HUES6 (cell line): ENCODE measurements at regions not wholly inside any gene's neighbourhood (a gene's known extent, or its start where the extent isn't known, plus 50 kb on each side); places are given as distances from the start of the nearest gene placed in this dataset.
"Not testable (repeated sequence)": the region's sequence is repeated elsewhere in the genome, so short reads cannot be mapped to it uniquely, and the experiment has no call there.

Experiments
- H3K27ac ChIP-seq: 2 replicates; pipeline ENCODE4 v1.7.0; 2013; ENCODE audit warnings: low read depth, mild to moderate bottlenecking, low read length, inconsistent platforms
- H3K27me3 ChIP-seq: 2 replicates; pipeline ENCODE4 v1.6.1; 2013; ENCODE audit warnings: low read length; ENCODE audit not compliant: control insufficient read depth, insufficient read depth
- H3K36me3 ChIP-seq: 2 replicates; pipeline ENCODE4 v1.6.1; 2013; ENCODE audit warnings: low read length; ENCODE audit not compliant: control insufficient read depth, insufficient read depth
- H3K4me1 ChIP-seq: 2 replicates; pipeline ENCODE4 v1.6.1; 2013; ENCODE audit warnings: low read length; ENCODE audit not compliant: control insufficient read depth, insufficient read depth
- H3K4me3 ChIP-seq: 2 replicates; pipeline ENCODE4 v1.5.1; 2013; ENCODE audit warnings: low read depth, low read length
- H3K9ac ChIP-seq: one replicate; pipeline ENCODE4 v1.6.1; 2013; ENCODE audit warnings: mild to moderate bottlenecking, low read length
- H3K9me3 ChIP-seq: 2 replicates; pipeline ENCODE4 v1.6.1; 2013; ENCODE audit warnings: low read depth, low read length; ENCODE audit not compliant: control insufficient read depth, insufficient read depth

GRCh38 chr3:198137038-198137835, 177.2 kb downstream of the LMLN start:
- H3K9ac ChIP-seq, H3K4me3 ChIP-seq, H3K4me1 ChIP-seq, H3K36me3 ChIP-seq, H3K27ac ChIP-seq, H3K9me3 ChIP-seq, H3K27me3 ChIP-seq: not testable (repeated sequence)

DNA sequence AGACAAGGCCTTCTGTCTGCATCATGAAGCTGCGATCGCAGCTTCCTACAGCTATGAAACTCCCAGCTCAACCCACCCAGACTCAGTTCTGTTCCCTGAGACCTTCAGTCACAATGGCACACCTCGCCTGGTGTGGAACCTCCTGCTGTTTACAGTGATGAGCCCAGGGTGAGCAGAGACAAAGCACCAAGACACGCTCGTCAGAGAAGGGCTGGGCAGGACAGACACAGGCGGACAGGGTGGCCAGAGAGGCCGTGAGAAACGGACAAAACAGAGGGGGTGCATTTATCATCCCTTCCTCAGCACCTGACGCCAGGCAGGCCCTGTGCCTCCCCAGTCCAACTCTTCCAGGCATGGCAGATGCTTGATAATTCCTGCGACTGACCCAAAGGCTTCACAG, 178.2 kb downstream of the LMLN start:
- H3K36me3 ChIP-seq, H3K9me3 ChIP-seq, H3K4me3 ChIP-seq, H3K9ac ChIP-seq, H3K4me1 ChIP-seq, H3K27ac ChIP-seq, H3K27me3 ChIP-seq: not testable (repeated sequence)

DNA sequence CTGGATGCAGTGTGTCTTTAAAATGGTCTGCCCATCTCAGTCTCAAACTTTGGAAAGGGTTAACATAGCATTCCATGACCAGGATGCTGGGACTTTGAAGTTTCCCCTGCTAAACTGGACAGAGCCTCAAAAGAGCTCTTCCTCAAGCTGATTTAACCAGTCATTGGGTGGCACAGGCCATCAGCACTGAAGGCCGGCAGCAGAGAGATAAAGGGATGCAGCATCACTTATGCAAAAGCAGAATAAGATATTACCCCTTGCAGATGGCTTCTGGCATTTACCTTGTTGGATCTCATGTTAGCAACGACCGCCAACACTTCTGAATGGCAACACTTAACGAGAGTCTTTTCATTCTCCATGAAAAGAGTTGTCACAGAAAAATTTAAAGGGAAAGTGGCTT, 179.0 kb downstream of the LMLN start:
- not testable (repeated sequence) for H3K9ac ChIP-seq, H3K9me3 ChIP-seq, H3K36me3 ChIP-seq, H3K4me3 ChIP-seq, H3K27ac ChIP-seq, H3K4me1 ChIP-seq, H3K27me3 ChIP-seq

- not testable (repeated sequence) for H3K36me3 ChIP-seq, H3K9ac ChIP-seq, H3K4me1 ChIP-seq, H3K27ac ChIP-seq, H3K27me3 ChIP-seq, H3K4me3 ChIP-seq, H3K9me3 ChIP-seq
Measured at GRCh38 chr3:198139513-198140167, 179.6 kb downstream of the LMLN start.

DNA sequence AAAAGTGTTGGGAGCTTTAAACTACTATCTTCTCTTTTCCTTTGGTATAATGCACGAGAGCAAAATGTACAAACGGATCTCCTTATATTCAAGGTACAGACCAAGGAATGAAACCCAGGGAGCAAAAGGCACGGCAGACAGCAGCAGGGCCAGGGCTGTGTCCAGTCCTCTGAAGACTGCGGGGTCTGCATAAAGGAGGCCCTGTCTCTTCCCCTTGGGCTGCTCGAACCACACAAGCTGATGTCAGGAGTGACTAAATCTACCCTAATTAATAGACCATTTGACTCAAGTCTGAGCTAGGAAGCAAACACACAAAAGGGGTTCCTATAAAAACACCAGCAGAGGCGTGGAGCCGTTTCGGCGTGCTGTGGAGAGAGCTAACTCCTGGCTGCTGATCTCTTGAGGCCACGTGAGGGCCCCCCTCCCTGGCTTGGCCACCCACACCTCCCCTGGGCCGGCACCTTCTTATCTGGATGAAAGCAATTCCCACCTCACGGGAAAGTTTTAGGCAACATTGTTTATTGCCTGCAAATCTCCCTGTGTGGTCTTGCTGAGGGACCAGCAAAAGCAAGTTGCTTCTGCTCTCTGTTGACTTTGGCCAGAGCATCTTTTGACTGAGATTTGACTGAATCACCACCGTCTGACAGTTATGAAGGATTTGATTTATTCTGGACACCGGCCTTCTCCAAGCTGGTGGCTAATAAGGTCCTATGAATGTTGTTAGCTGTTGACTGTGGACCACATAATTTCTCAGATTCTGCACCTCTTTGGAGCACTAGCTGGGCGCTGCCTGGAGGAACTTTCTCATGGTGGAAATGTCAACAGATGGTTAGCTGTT, 183.5 kb downstream of the LMLN start:
- H3K4me1 ChIP-seq, H3K4me3 ChIP-seq, H3K9me3 ChIP-seq, H3K36me3 ChIP-seq, H3K9ac ChIP-seq, H3K27ac ChIP-seq, H3K27me3 ChIP-seq: not testable (repeated sequence)

- not testable (repeated sequence) for H3K4me1 ChIP-seq, H3K27me3 ChIP-seq, H3K36me3 ChIP-seq, H3K27ac ChIP-seq, H3K9ac ChIP-seq, H3K4me3 ChIP-seq, H3K9me3 ChIP-seq
Measured at GRCh38 chr3:198145231-198145784, 185.3 kb downstream of the LMLN start.

GRCh38 chr3:198146070-198146469, 186.1 kb downstream of the LMLN start:
- H3K27ac ChIP-seq, H3K4me1 ChIP-seq, H3K27me3 ChIP-seq, H3K9ac ChIP-seq, H3K4me3 ChIP-seq, H3K36me3 ChIP-seq, H3K9me3 ChIP-seq: not testable (repeated sequence)

DNA sequence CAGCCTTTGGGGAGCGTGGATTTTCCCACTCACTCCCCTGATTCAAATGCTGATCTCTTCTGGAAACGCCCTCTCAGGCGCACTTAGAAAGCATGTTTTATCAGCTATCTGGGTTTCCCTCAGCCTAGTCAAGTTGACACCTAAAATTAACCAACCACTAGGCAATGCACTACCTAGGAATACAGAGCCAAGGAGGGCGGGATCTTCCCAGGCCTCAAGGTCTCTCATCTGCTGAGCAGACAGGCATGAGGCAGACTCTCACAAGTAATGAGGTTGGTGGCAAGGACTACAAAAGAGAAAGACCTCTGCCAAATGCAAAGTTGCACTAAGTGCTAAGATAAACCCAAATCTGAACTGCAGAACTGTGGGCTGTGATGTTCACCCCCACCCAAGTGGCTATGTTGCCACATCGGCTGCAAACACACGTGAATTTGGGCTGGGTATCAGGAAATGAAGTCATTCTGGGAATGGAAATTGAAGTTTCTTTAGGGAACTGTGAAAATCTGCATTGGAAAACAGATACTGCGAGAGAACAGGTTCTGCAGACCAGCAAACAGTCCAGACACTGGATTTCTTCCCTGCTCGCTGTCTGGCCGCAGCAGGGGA, 186.6 kb downstream of the LMLN start:
- not testable (repeated sequence) for H3K9me3 ChIP-seq, H3K27me3 ChIP-seq, H3K4me1 ChIP-seq, H3K4me3 ChIP-seq, H3K9ac ChIP-seq, H3K27ac ChIP-seq, H3K36me3 ChIP-seq

DNA sequence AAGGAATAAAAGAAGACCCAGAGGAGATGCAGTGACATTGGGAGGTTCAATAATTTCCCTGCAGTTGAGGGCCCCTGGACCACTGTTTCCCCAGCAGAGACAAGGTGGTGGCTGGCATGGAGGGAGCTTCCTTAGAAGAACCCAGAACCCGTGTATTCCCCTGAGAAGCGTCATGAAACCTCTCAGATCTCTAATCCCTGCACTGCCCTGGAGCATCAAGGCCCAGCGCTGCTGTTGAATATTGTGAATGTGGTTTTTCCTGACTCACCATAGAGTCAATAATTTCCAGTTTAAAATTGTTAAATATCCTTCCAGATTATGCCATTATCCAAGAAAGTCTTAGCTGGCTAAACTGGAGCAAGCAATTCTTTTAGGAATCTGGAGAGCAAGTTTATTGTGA, 187.2 kb downstream of the LMLN start:
- not testable (repeated sequence) for H3K9me3 ChIP-seq, H3K27ac ChIP-seq, H3K4me1 ChIP-seq, H3K36me3 ChIP-seq, H3K27me3 ChIP-seq, H3K9ac ChIP-seq, H3K4me3 ChIP-seq

GRCh38 chr3:198147993-198148392, 188.0 kb downstream of the LMLN start:
- not testable (repeated sequence) for H3K9ac ChIP-seq, H3K27ac ChIP-seq, H3K27me3 ChIP-seq, H3K4me1 ChIP-seq, H3K36me3 ChIP-seq, H3K9me3 ChIP-seq, H3K4me3 ChIP-seq

DNA sequence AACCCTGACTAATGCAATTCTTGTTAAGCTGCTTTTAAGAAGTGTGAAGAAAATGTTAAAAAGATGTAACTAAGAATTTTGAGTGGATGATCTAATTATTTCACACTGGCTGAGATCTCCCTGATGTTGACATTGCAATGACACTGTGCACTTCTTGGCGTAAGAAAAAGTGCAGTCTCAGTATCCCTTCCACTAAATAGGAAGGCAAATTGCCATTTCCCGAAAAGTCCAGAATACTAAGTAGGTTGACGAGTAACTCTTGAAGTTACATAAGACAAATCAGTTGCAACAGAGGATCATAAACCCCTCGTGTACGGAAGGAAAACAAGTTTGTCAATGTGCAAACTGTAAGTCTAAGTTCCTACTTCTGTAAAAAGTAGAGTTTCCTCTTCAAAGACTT, 189.9 kb downstream of the LMLN start:
- not testable (repeated sequence) for H3K36me3 ChIP-seq, H3K9me3 ChIP-seq, H3K27me3 ChIP-seq, H3K4me1 ChIP-seq, H3K27ac ChIP-seq, H3K9ac ChIP-seq, H3K4me3 ChIP-seq
